Liver (tissue), 3 donors: ENCODE measurements at regions not wholly inside any gene's neighbourhood (a gene's known extent, or its start where the extent isn't known, plus 50 kb on each side); places are given as distances from the start of the nearest gene placed in this dataset.

Experiments used
- ATF3 ChIP-seq: IDR thresholded peaks from 2 replicates; pipeline ENCODE4 v1.6.1; 2016; ENCODE audit warnings: antibody characterized with exemption
- CTCF ChIP-seq: fragments of 150-350 bp; IDR thresholded peaks from 2 replicates; pipeline ENCODE4 v1.5.1; 2017; ENCODE audit warnings: improper control_type of control experiment, low read depth, low read length; ENCODE audit not compliant: missing input control
- EGR1 ChIP-seq, 2 donors: IDR thresholded peaks; 2 replicates each; pipeline ENCODE4 v1.6.1; 2016 to 2018; ENCODE audit warnings: antibody characterized with exemption in 2 of 2, low read depth in 2 of 2
- GABPA ChIP-seq, 2 donors: IDR thresholded peaks in 1 of 2; conservative IDR thresholded peaks in 1 of 2; 2 replicates each; pipeline ENCODE4 v1.6.1; 2016; ENCODE audit warnings: antibody characterized with exemption in 2 of 2, mild to moderate bottlenecking in 1 of 2, moderate library complexity in 1 of 2
- MAX ChIP-seq: IDR thresholded peaks from 2 replicates; pipeline ENCODE4 v1.6.1; 2016; ENCODE audit warnings: antibody characterized with exemption
- RAD21 ChIP-seq, 2 donors: IDR thresholded peaks; 2 replicates each; pipeline ENCODE4 v1.6.1; 2016; ENCODE audit warnings: antibody characterized with exemption in 2 of 2, mild to moderate bottlenecking in 2 of 2
- RXRA ChIP-seq, 2 donors: IDR thresholded peaks; 2 replicates each; pipeline ENCODE4 v1.6.1; 2017 to 2018; ENCODE audit warnings: antibody characterized with exemption in 2 of 2, mild to moderate bottlenecking in 1 of 2
- SP1 ChIP-seq: IDR thresholded peaks from 2 replicates; pipeline ENCODE4 v1.6.1; 2018; ENCODE audit warnings: antibody characterized with exemption, mild to moderate bottlenecking
- TAF1 ChIP-seq: conservative IDR thresholded peaks from 2 replicates; pipeline ENCODE4 v1.6.1; 2016; ENCODE audit warnings: antibody characterized with exemption, mild to moderate bottlenecking
- YY1 ChIP-seq: IDR thresholded peaks from 2 replicates; pipeline ENCODE4 v1.6.1; 2016; ENCODE audit warnings: antibody characterized with exemption, mild to moderate bottlenecking
- donor health status: healthy.
- donor health status: healthy.

- TF ChIP-seq CTCF (no peak), ATF3 (no peak), SP1 (no peak), YY1 (no peak), RXRA (IDR thresholded peaks at IDR 0.05) (no peak), EGR1 (IDR thresholded peaks at IDR 0.05; ENCODE audit: low read depth in 2 of 2) (no peak), MAX (no peak), RAD21 (IDR thresholded peaks at IDR 0.05) (no peak), GABPA (IDR thresholded peaks at IDR 0.05 in 1 of 2, conservative IDR thresholded peaks at IDR 0.05 in 1 of 2) (no peak), TAF1 (no peak)
Observed at GRCh38 chr3:107985496-107985895, 105.3 kb downstream of the CD47 start.
